NB4 (cell line): ENCODE measurements at regions not wholly inside any gene's neighbourhood (a gene's known extent, or its start where the extent isn't known, plus 50 kb on each side); places are given as distances from the start of the nearest gene placed in this dataset.

Experiments
- DNase-seq: peaks from one replicate; pipeline ENCODE4 v3.0.0; 2010; ENCODE audit warnings: low read depth
- H3K4me3 ChIP-seq: one replicate; pipeline ENCODE4 v1.5.1; 2011; ENCODE audit warnings: mild to moderate bottlenecking, low read depth, low read length, moderate library complexity
- MYC ChIP-seq: IDR thresholded peaks from 2 replicates; pipeline ENCODE4 v1.6.1; 2011; ENCODE audit warnings: low read depth, low read length
- POLR2A ChIP-seq: IDR thresholded peaks from 2 replicates; pipeline ENCODE4 v1.6.1; 2011; ENCODE audit warnings: mild to moderate bottlenecking; ENCODE audit not compliant: insufficient read length; ENCODE audit errors: extremely low read depth
- TF ChIP-seq, protein P1 (sequence below): IDR thresholded peaks from 2 replicates; pipeline ENCODE4 v1.6.1; 2011; ENCODE audit warnings: low read depth, low read length
- TF ChIP-seq, protein P2 (sequence below): IDR thresholded peaks from one replicate; pipeline ENCODE4 v1.5.1; 2012; ENCODE audit warnings: low read depth, low read length

DNA sequence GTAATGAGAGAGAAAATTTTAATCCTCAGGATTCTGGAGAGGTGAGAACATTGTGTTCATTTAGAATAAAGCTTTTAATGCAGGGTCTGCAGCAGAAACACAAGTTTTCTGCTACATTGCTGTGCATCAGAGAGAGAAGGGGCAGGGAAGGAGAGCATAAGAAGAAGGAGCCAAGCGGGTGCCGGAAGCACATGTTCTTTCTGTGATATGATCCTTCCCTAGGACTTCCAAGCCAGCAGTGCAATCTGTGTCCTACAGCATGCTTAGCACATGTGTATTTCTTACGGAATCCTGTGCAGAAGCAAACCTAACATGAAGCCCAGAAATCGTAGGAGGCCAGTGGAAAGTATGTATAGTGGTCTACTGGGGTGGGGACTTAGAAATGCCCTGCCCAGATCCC lies 458.3 kb upstream of the BRINP1 start:
- no peak for DNase-seq
- TF ChIP-seq, protein P1, sequence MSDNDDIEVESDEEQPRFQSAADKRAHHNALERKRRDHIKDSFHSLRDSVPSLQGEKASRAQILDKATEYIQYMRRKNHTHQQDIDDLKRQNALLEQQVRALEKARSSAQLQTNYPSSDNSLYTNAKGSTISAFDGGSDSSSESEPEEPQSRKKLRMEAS = no peak
- TF ChIP-seq, protein P2, sequence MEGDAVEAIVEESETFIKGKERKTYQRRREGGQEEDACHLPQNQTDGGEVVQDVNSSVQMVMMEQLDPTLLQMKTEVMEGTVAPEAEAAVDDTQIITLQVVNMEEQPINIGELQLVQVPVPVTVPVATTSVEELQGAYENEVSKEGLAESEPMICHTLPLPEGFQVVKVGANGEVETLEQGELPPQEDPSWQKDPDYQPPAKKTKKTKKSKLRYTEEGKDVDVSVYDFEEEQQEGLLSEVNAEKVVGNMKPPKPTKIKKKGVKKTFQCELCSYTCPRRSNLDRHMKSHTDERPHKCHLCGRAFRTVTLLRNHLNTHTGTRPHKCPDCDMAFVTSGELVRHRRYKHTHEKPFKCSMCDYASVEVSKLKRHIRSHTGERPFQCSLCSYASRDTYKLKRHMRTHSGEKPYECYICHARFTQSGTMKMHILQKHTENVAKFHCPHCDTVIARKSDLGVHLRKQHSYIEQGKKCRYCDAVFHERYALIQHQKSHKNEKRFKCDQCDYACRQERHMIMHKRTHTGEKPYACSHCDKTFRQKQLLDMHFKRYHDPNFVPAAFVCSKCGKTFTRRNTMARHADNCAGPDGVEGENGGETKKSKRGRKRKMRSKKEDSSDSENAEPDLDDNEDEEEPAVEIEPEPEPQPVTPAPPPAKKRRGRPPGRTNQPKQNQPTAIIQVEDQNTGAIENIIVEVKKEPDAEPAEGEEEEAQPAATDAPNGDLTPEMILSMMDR = no peak
- TF ChIP-seq POLR2A (no peak), MYC (no peak)
- no peak overlapping the region for H3K4me3 ChIP-seq

DNA sequence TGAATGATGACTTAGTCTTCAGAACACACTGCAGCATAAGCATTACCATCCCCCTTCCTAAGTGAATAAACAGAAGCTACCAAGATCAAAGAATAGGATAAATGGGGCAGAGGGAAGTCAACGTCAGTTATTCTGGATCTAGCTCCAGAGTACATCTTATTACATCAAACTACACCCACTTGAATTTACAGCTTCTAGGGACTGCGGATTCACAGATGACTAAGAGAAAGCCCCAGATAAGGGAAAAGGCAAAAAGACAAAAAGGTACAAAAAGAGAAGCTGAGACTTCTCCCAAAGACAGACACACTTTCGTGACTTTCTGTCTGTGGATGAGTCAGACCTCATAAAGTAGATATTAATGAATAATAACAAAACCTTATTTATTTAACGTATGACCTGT lies 457.9 kb upstream of the BRINP1 start:
- TF ChIP-seq, protein P1 = no peak
- no peak for TF ChIP-seq POLR2A
- TF ChIP-seq, protein P2 = no peak
- TF ChIP-seq MYC = no peak
- no peak overlapping the region for H3K4me3 ChIP-seq
- DNase-seq = no peak

DNA sequence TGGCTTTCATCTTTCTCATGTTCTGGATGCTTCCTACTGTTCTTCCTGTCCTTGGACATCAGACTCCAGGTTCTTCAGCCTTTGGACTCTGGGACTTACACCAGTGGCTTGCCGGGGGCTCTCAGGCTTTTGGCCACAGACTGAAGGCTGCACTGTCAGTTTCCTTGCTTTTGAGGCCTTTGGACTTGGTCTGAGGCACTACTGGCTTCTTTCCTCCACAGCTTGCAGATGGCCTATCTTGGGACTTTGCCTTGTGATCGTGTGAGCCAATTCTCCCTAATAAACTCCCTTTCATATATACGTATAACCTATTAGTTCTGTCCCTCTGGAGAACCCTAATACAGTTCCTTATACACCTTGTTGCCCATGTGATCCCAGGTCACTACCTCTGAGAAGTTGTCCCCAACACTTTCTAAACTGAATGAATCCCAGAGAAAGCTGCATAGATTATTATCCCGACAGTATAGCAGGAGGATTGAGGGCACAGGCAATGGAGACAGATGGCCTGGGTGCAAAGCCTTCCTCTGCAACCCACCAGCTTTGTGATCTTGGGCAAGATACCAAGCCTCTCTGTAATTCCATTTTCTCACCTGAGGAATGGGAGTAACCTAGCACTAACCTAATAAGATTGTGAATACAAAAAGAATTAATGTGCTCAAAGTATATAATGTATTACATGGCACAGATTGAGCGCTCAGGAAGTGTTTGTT lies 449.6 kb upstream of the BRINP1 start:
- no peak overlapping the region for H3K4me3 ChIP-seq
- TF ChIP-seq, protein P1 = no peak
- TF ChIP-seq MYC (no peak), POLR2A (no peak)
- TF ChIP-seq, protein P2 = no peak
- no peak for DNase-seq

DNA sequence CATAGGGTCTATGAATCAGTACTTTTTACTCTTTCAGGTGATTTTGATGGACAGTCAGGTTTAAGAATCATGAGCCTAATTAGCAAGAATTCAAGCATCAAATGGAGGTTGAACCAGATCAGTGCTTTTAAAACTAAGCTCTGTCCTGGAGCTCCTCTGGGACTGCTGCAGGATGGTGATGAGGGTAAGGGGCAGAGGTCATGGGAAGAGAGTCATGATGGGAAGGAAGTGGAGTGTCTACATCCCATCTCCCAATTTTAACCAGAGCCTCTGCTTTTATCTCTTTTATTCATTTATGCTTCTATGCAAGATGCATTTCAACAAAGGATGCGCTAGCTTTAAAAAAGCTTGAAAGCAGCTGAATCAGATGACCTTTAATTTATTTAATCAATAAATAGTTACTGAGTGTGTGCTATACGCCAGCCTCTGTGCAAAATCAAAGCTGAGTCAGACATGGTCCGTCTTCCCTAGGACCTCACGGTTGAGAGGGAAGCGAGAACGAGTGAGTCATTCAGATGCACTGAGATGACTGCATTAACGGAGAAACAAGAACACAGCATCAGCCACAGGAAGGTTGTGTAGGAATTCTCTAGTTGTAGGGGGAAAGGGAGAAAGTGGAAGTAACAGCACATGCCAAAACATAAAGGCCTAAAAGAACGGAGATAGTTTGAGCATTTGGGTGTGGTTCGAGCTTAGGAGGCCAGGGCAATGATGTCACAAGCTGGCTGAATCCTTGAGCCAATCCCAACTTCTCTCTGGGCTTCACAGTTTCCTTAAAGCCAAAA lies 441.6 kb upstream of the BRINP1 start:
- TF ChIP-seq, protein P2 = no peak
- TF ChIP-seq, protein P1 = no peak
- TF ChIP-seq POLR2A (no peak), MYC (no peak)
- DNase-seq = no peak
- H3K4me3 ChIP-seq = no peak overlapping the region

DNA sequence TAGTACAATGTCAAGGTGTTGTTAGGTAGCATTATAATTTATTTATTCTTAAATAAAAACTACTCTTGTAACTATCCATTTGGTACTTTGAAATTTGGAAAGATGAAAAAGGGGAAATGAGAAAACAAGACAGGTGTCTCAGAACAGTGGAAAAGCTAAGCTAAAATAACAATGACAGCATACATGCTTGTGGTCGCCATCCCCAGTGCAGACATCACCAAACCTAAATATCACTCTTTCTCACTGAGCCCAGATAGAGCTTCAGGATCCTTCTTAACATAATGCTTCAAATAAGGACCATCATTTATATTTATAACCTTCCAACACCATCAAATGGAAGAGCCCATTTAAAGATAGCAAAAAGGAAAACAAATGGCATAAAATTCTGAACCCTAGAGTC lies 434.4 kb upstream of the BRINP1 start:
- H3K4me3 ChIP-seq = no peak overlapping the region
- TF ChIP-seq, protein P1 = no peak
- TF ChIP-seq, protein P2 = no peak
- no peak for TF ChIP-seq MYC
- TF ChIP-seq POLR2A = no peak

More for the DNA sequence above, 434.4 kb upstream of the BRINP1 start:
- DNase-seq = no peak
